Thyroid gland (tissue), 4 donors: ENCODE measurements at regions not wholly inside any gene's neighbourhood (a gene's known extent, or its start where the extent isn't known, plus 50 kb on each side); places are given as distances from the start of the nearest gene placed in this dataset.

ENCODE experiments used
- DNase-seq, 2 donors: peaks; one replicate each; pipeline ENCODE4 v3.0.0-alpha.2; 2019
- H3K27ac ChIP-seq, 3 donors: fragments of 200-600 bp; sonication (generic); 1 replicate in 2 of 3; 2 replicates in 1 of 3; pipeline ENCODE4 v1.5.1; 2016 to 2019; ENCODE audit warnings: mild to moderate bottlenecking in 1 of 3, moderate library complexity in 1 of 3
- H3K27me3 ChIP-seq: fragments of 200-600 bp; sonication (generic); one replicate; pipeline ENCODE4 v1.5.1; 2019
- H3K36me3 ChIP-seq, 2 donors: fragments of 200-600 bp; sonication (generic); one replicate each; pipeline ENCODE4 v1.5.1; 2016 to 2019
- H3K4me1 ChIP-seq, 2 donors: fragments of 200-600 bp; sonication (generic); one replicate each; pipeline ENCODE4 v1.5.1; 2017 to 2019
- H3K4me3 ChIP-seq, 3 donors: fragments of 200-600 bp; sonication (generic); replicated peaks in 1 of 3; 1 replicate in 2 of 3; 2 replicates in 1 of 3; pipeline ENCODE4 v1.5.1; 2016; ENCODE audit warnings: mild to moderate bottlenecking in 1 of 3
- H3K9me3 ChIP-seq: fragments of 200-600 bp; sonication (generic); one replicate; pipeline ENCODE4 v1.5.1; 2017
- CTCF ChIP-seq, 6 experiments: fragments of 200-600 bp in 3 of 6; fragments of 450-650 bp in 3 of 6; sonication (generic) in 3 of 6; IDR thresholded peaks; one replicate each; pipeline ENCODE4 v1.5.1; 2016 to 2019; ENCODE audit warnings: antibody characterized with exemption in 6 of 6, mild to moderate bottlenecking in 2 of 6, inconsistent platforms in 1 of 6, moderate library complexity in 1 of 6
- POLR2A ChIP-seq, 2 donors: fragments of 450-650 bp; IDR thresholded peaks; one replicate each; pipeline ENCODE4 v1.6.1; 2017; ENCODE audit warnings: antibody characterized with exemption in 2 of 2, mild to moderate bottlenecking in 2 of 2, moderate library complexity in 1 of 2
- WGBS, 2 donors: methylation state at CpG; one replicate each; pipeline ENCODE4 v1.1.5; 2017; 5-methylcytosine and 5-hydroxymethylcytosine counted together
- intact Hi-C: fragments of 100-400 bp; cut with DNase I; formaldehyde crosslinking; loops from one replicate; pipeline ENCODE4 v1.15.1; 2023

GRCh38 chr3:111324151-111324550 lies 217.8 kb upstream of the CD96 start:
- intact Hi-C loops = no loop called here
- Histone ChIP-seq H3K27me3 (no peaks in the 10 kb centered on the region), H3K9me3 (no peaks in the 10 kb centered on the region), H3K4me1 (peaks cover 9 to 15% of the 10 kb centered on the region in 2 donors), H3K36me3 (no peaks in the 10 kb centered on the region), H3K4me3 (no peak overlapping the region), H3K27ac (peak overlapping the region in 1 of 3 donors; percentile 38)
- TF ChIP-seq CTCF (IDR thresholded peaks at IDR 0.05) (no peak), POLR2A (IDR thresholded peaks at IDR 0.05) (no peak)
- 35 to 36% methylated on average over 2 of the region's 2 CpGs for WGBS, 2 donors
- DNase-seq = no peak

DNA sequence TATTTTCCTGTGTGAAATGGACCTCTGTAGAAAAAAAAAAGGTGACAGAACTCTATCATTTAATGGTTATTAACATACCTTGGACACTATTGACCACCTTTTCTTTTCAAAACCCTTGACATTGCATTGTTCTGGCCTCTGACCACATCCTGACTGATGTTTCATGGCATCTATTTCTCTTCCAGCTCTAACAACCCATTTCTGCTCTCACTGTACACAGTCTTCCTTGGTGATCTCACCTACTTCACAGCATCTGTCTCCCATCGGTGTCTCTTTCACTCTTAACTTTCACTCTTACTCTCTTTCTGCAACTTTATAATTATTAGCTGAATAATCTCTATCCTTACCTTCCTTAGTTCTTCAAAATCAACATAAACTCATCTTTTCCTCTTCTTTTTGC lies 217.4 kb upstream of the CD96 start:
- no peaks in the 10 kb centered on the region for H3K9me3 ChIP-seq
- 86 to 91% methylated on average over 1 of the region's 1 CpG for WGBS, 2 donors
- intact Hi-C loops = no loop called here

DNA sequence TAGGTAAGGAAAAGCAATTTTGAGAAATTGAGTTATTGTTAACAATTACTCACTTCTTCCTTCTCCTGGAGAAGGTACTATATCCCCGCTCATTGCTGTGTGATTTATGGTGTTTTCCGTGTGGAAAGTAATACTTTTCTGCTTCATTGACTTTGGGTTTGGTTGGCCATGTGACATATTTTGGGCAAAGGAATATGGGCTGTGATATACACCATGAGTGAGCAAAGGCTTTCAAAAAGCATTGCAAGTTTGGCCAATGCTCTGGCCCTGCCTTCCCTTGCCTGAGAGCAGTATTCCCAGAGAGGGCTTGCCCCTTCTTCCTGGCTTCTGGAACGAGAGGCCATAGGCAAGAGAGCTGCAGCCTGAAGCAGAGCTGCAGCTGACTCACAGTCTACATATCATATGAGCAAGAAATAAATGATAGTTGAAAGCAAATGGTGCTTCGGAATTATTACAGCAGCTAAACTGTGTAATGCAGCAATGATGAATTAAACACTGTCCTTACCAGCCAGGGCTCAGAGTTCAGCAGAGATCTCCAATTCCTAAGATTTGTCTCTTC lies 216.8 kb upstream of the CD96 start:
- intact Hi-C loops = no loop called here
- Histone ChIP-seq H3K9me3 (no peaks in the 10 kb centered on the region), H3K36me3 (no peaks in the 10 kb centered on the region), H3K4me3 (no peak overlapping the region), H3K4me1 (peaks cover 9 to 15% of the 10 kb centered on the region in 2 donors), H3K27ac (no peak overlapping the region), H3K27me3 (no peaks in the 10 kb centered on the region)
- no peak for DNase-seq
- TF ChIP-seq POLR2A (IDR thresholded peaks at IDR 0.05) = no peak
- no peak for TF ChIP-seq CTCF (IDR thresholded peaks at IDR 0.05)
- WGBS, 2 donors = 85 to 91% methylated on average over 4 of the region's 4 CpGs

More for the DNA sequence above, 217.4 kb upstream of the CD96 start:
- no peak for DNase-seq
- Histone ChIP-seq H3K4me1 (peaks cover 9 to 15% of the 10 kb centered on the region in 2 donors), H3K4me3 (no peak overlapping the region), H3K27ac (no peak overlapping the region), H3K36me3 (no peaks in the 10 kb centered on the region), H3K27me3 (no peaks in the 10 kb centered on the region)
- TF ChIP-seq CTCF (IDR thresholded peaks at IDR 0.05) (no peak), POLR2A (IDR thresholded peaks at IDR 0.05) (no peak)

DNA sequence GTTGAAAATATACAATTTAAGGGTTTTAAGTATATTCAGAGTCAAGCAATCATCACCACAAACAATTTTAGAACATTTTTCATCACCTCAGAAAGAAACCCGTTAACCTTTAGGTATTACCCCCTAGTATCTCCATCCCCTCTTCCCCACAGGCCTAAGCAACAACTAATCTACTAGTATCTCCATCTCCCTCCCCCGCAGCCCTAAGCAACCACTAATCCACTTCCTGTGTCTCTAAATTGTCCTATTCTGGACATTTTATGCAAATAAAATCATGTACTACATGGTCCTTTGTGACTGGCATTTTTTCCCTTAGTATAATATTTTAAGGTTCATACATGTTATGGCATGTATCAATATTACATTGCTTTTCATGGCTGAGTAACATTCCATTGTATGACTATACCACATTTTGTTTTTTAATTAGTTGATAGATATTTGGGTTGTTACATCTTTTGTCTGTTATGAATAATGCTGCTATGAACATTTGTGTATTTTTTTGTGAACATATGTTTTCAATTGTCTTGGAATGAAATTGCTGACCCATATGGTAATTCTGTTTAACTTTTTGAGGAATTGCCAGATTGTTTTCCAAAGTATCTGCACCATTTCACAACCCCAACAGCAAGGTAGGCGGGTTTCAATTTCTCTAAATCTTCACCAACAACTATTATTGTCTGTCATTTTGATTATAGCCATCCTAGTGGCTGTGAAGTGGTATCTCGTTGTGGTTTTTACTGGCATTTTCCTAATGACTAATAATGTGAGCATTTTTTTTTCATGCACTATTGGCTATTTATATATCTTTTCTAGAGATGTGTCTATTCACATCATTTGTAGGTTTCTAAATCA lies 215.6 kb upstream of the CD96 start:
- Histone ChIP-seq H3K4me1 (peaks cover 9 to 15% of the 10 kb centered on the region in 2 donors), H3K9me3 (no peaks in the 10 kb centered on the region), H3K27me3 (no peaks in the 10 kb centered on the region), H3K4me3 (no peak overlapping the region), H3K27ac (no peak overlapping the region), H3K36me3 (no peaks in the 10 kb centered on the region)
- intact Hi-C loops = no loop called here
- no peak for TF ChIP-seq POLR2A (IDR thresholded peaks at IDR 0.05)
- WGBS, 2 donors = 88 to 93% methylated on average over 4 of the region's 4 CpGs
- DNase-seq = no peak

- 96 to 100% methylated on average over 1 of the region's 1 CpG for WGBS, 2 donors
- no peak overlapping the region for H3K27ac ChIP-seq
- H3K36me3 ChIP-seq = no peaks in the 10 kb centered on the region
- no peaks in the 10 kb centered on the region for H3K9me3 ChIP-seq
- TF ChIP-seq POLR2A (IDR thresholded peaks at IDR 0.05) = no peak
- TF ChIP-seq CTCF (IDR thresholded peaks at IDR 0.05) = no peak
- DNase-seq = no peak
- no peaks in the 10 kb centered on the region for H3K27me3 ChIP-seq
- intact Hi-C loops = no loop called here
- H3K4me3 ChIP-seq = no peak overlapping the region
- H3K4me1 ChIP-seq = no peaks in the 10 kb centered on the region
Observed at GRCh38 chr3:111331306-111331705, 210.7 kb upstream of the CD96 start.
